ENCODE measurements at regions not wholly inside any gene's neighbourhood (a gene's known extent, or its start where the extent isn't known, plus 50 kb on each side); places are given as distances from the start of the nearest gene placed in this dataset.
A peak's percentile ranks its signal among the peaks of the same experiment; 100 is the strongest.

DNA sequence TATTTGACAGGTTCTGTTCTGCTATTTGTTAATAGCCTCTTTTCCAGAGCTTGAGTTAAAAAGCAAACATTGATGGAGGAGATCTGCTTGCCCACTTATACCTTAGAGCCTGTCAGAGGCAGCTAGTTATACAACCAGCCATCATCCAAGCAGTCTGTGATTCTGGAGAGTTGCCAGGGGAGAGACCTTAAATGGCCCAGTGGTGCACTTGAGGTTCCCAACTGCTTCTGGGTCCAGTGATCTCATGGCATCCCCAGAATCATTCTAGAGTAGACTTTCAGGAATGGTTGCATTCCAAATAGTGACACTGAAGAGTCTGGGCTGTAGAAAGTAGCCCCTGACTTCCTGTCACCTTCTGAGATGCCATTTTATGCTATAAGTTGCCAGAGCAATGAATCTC is 160.7 kb downstream of the FHIP1A start:
- H3K4me3 Mint-ChIP-seq, result no peak overlapping the region
- no peaks in the 10 kb centered on the region for H3K36me3 Mint-ChIP-seq
- Histone ChIP-seq H3K27me3 (ENCODE audit: insufficient read depth, low read length, poor library complexity, severe bottlenecking) (no peaks in the 10 kb centered on the region), H3K36me3 (ENCODE audit: insufficient read depth, low read length) (no peaks in the 10 kb centered on the region), H3K4me1 (ENCODE audit: insufficient read depth, low read length) (no peaks in the 10 kb centered on the region), H3K27ac (ENCODE audit: low read depth, low read length) (no peak overlapping the region), H3K4me3 (ENCODE audit: low read length) (no peak overlapping the region), H3K9me3 (ENCODE audit: low read length) (no peaks in the 10 kb centered on the region)
- ChIA-PET POLR2A (no interaction called here), CTCF (no interaction called here)
- H3K4me1 Mint-ChIP-seq, result no peaks in the 10 kb centered on the region
- no peak overlapping the region for H3K27ac Mint-ChIP-seq
- H3K9me3 Mint-ChIP-seq, result peaks cover 0 to 2% (median 0%) of the 10 kb centered on the region in 5 donors
- DNase-seq, result no peak
- peaks cover 12 to 34% of the 10 kb centered on the region in 2 donors for H3K27me3 Mint-ChIP-seq

DNA sequence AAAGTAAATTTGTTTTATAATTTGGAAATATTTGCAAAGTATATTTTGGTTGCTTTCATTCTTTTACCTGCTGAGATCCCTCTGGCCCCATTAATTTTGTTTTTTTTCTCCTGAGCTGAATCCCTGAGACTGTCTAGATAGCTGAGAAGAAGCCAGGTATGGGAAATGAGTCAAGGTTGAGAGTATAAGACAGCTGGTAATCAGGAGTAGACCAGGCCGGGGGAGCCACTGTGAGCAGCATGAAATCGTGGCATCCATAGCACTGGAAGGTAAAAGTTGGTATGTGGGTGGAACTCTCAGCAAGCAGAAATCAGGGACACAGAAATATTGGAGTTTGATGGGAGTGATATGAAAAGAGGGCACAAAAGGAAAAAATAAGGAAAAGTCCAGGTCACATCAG is 164.5 kb downstream of the FHIP1A start:
- Mint-ChIP-seq H3K27ac (peak overlapping the region in 2 of 8 donors; percentile 51 to 88), H3K36me3 (peaks cover 0 to 1% (median 0%) of the 10 kb centered on the region in 3 donors), H3K4me1 (no peaks in the 10 kb centered on the region), H3K9me3 (no peaks in the 10 kb centered on the region), H3K27me3 (peaks cover 5 to 15% of the 10 kb centered on the region in 2 donors), H3K4me3 (no peak overlapping the region)
- Histone ChIP-seq H3K27me3 (ENCODE audit: insufficient read depth, low read length, poor library complexity, severe bottlenecking) (no peaks in the 10 kb centered on the region), H3K9me3 (ENCODE audit: low read length) (no peaks in the 10 kb centered on the region), H3K4me1 (ENCODE audit: insufficient read depth, low read length) (no peaks in the 10 kb centered on the region), H3K36me3 (ENCODE audit: insufficient read depth, low read length) (no peaks in the 10 kb centered on the region), H3K27ac (ENCODE audit: low read depth, low read length) (no peak overlapping the region), H3K4me3 (ENCODE audit: low read length) (no peak overlapping the region)
- DNase-seq, result no peak
- POLR2A ChIA-PET, result no interaction called here
- CTCF ChIA-PET, result no interaction called here

DNA sequence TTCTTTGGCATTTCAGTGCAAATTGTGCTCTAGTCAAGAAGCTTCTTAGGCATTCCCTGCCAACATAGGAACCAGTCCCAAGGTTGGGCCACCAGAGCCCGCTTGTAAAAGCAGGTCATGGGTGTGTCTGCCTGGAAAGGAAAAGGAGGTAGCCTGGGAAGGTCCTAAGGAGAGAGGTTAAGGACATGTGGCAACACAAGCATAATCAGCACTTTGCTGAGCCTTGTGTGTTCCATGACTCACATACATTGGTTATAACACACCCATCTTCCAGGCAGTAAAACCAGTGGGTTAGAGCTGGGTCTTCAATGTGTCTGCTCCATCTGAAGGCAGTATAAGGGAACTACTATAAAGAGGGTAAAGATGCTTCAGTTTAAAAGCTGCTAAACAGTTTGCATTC is 165.0 kb downstream of the FHIP1A start:
- H3K4me3 ChIP-seq (ENCODE audit: low read length), result no peak overlapping the region
- no peaks in the 10 kb centered on the region for H3K4me1 ChIP-seq (ENCODE audit: insufficient read depth, low read length)
- no peaks in the 10 kb centered on the region for H3K36me3 ChIP-seq (ENCODE audit: insufficient read depth, low read length)
- POLR2A ChIA-PET, result no interaction called here
- no peak overlapping the region for H3K27ac Mint-ChIP-seq
- DNase-seq, result no peak
- peaks cover 0 to 1% (median 0%) of the 10 kb centered on the region in 3 donors for H3K36me3 Mint-ChIP-seq
- no peak overlapping the region for H3K27ac ChIP-seq (ENCODE audit: low read depth, low read length)
- peaks cover 1 to 10% of the 10 kb centered on the region in 2 donors for H3K27me3 Mint-ChIP-seq
- peaks cover 0 to 1% (median 0%) of the 10 kb centered on the region in 5 donors for H3K9me3 Mint-ChIP-seq
- no peak overlapping the region for H3K4me3 Mint-ChIP-seq
- CTCF ChIA-PET, result no interaction called here
- H3K27me3 ChIP-seq (ENCODE audit: insufficient read depth, low read length, poor library complexity, severe bottlenecking), result no peaks in the 10 kb centered on the region
- H3K4me1 Mint-ChIP-seq, result no peaks in the 10 kb centered on the region
- no peaks in the 10 kb centered on the region for H3K9me3 ChIP-seq (ENCODE audit: low read length)

DNA sequence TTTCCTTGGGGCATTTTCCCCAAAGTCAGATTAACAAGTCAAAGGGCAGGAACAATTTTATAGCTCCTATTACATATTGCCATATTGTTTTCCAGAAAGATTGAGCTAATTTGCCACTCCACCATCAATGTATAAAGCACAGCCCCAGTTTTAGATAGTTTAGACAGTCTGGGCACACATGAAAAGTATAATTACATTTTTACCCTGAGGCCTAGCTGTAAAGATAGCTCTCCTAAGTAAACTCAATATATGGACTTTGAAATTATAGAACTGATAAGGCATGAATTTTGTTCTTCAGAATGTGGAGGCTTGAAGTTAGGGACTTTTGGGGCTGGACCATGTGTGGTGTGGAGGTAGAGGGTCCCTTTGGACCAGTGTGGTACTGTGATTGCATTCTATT is 166.0 kb downstream of the FHIP1A start:
- Histone ChIP-seq H3K4me1 (ENCODE audit: insufficient read depth, low read length) (no peaks in the 10 kb centered on the region), H3K27me3 (ENCODE audit: insufficient read depth, low read length, poor library complexity, severe bottlenecking) (no peaks in the 10 kb centered on the region), H3K4me3 (ENCODE audit: low read length) (no peak overlapping the region), H3K36me3 (ENCODE audit: insufficient read depth, low read length) (no peaks in the 10 kb centered on the region), H3K27ac (ENCODE audit: low read depth, low read length) (no peak overlapping the region), H3K9me3 (ENCODE audit: low read length) (no peaks in the 10 kb centered on the region)
- Mint-ChIP-seq H3K4me3 (no peak overlapping the region), H3K27me3 (peaks cover 1 to 11% of the 10 kb centered on the region in 2 donors), H3K27ac (peak overlapping the region in 1 of 8 donors; percentile 89), H3K36me3 (peaks cover 0 to 1% (median 0%) of the 10 kb centered on the region in 3 donors), H3K4me1 (no peaks in the 10 kb centered on the region), H3K9me3 (peaks cover 0 to 2% (median 0%) of the 10 kb centered on the region in 5 donors)
- no peak for DNase-seq
- POLR2A ChIA-PET, result no interaction called here
- CTCF ChIA-PET, result no interaction called here

DNA sequence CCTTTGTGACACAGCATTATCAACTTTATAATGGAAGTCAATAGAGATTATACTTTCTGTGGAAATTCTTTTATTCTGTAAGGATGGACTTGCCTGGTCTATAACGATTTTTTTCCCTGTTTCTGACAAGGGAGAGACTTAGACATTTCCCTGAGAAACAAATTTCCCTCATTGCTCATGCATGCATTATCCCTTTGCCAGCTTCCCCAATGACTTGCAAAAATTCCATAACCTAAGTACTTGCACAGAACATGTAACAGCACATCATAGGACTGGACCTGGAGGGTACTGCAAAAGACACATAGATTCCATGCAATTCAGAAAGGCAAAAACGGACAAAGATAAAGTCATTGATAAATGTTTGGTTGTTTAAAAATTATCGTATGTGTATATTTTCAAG is 166.7 kb downstream of the FHIP1A start:
- Histone ChIP-seq H3K4me3 (ENCODE audit: low read length) (no peak overlapping the region), H3K4me1 (ENCODE audit: insufficient read depth, low read length) (no peaks in the 10 kb centered on the region), H3K36me3 (ENCODE audit: insufficient read depth, low read length) (no peaks in the 10 kb centered on the region), H3K27me3 (ENCODE audit: insufficient read depth, low read length, poor library complexity, severe bottlenecking) (no peaks in the 10 kb centered on the region), H3K27ac (ENCODE audit: low read depth, low read length) (no peak overlapping the region), H3K9me3 (ENCODE audit: low read length) (no peaks in the 10 kb centered on the region)
- Mint-ChIP-seq H3K4me3 (no peak overlapping the region), H3K27me3 (peaks cover 0 to 10% of the 10 kb centered on the region in 2 donors), H3K27ac (no peak overlapping the region), H3K4me1 (no peaks in the 10 kb centered on the region), H3K36me3 (peaks cover 0 to 1% (median 0%) of the 10 kb centered on the region in 3 donors), H3K9me3 (peaks cover 0 to 2% (median 0%) of the 10 kb centered on the region in 5 donors)
- POLR2A ChIA-PET, result no interaction called here
- CTCF ChIA-PET, result no interaction called here
- no peak for DNase-seq

DNA sequence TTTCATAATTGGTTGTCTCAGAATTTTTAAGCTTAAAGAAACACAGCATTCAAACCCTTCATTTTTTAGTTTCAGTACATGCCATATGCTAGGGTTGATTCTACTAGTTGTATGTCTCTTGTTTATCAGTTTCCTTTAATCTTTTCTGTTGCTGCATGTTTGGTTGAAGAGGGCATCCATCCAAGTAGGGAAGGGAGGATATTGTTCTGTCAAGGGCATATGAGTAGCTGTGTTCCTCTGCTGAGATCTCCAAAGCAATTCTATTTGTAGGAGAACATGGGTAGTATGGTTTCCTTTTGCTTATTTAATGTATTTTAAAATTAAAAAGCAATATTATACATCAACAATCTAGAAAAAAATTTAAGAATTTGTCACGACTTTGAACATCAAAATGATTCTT is 167.7 kb downstream of the FHIP1A start:
- CTCF ChIA-PET, result no interaction called here
- Histone ChIP-seq H3K4me1 (ENCODE audit: insufficient read depth, low read length) (no peaks in the 10 kb centered on the region), H3K27ac (ENCODE audit: low read depth, low read length) (no peak overlapping the region), H3K9me3 (ENCODE audit: low read length) (no peaks in the 10 kb centered on the region), H3K4me3 (ENCODE audit: low read length) (no peak overlapping the region), H3K27me3 (ENCODE audit: insufficient read depth, low read length, poor library complexity, severe bottlenecking) (no peaks in the 10 kb centered on the region), H3K36me3 (ENCODE audit: insufficient read depth, low read length) (no peaks in the 10 kb centered on the region)
- Mint-ChIP-seq H3K27ac (no peak overlapping the region), H3K27me3 (peaks cover 0 to 12% of the 10 kb centered on the region in 2 donors), H3K4me3 (no peak overlapping the region), H3K9me3 (peaks cover 0 to 2% (median 0%) of the 10 kb centered on the region in 5 donors), H3K36me3 (peaks cover 0 to 1% (median 0%) of the 10 kb centered on the region in 3 donors), H3K4me1 (no peaks in the 10 kb centered on the region)
- DNase-seq, result no peak
- POLR2A ChIA-PET, result no interaction called here

DNA sequence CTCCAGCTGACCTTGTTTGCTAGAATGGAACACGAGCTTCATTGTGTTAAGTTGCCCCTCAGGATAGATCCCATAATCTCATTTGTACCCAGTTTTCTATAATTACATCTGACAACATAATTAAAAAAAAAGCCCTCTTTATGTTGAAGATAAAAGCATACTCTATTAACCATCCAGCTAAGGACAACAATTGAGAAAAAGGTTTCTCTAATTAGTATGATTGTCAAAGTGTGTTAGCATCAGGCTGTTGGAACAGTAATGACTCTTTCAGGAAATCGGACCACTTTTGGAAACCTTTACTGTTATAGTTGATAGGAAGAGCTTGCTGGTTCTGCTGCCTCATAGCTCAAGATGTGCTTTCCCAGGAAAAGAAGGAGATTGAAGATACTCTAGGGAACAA is 172.6 kb downstream of the FHIP1A start:
- POLR2A ChIA-PET, result no interaction called here
- no peaks in the 10 kb centered on the region for H3K36me3 ChIP-seq (ENCODE audit: insufficient read depth, low read length)
- CTCF ChIA-PET, result no interaction called here
- H3K9me3 ChIP-seq (ENCODE audit: low read length), result no peaks in the 10 kb centered on the region
- Mint-ChIP-seq H3K27me3 (peaks cover 2 to 26% of the 10 kb centered on the region in 2 donors), H3K4me1 (no peaks in the 10 kb centered on the region), H3K4me3 (no peak overlapping the region), H3K9me3 (peaks cover 0 to 2% (median 0%) of the 10 kb centered on the region in 5 donors), H3K36me3 (peaks cover 0 to 1% (median 0%) of the 10 kb centered on the region in 3 donors), H3K27ac (no peak overlapping the region)
- H3K27me3 ChIP-seq (ENCODE audit: insufficient read depth, low read length, poor library complexity, severe bottlenecking), result no peaks in the 10 kb centered on the region
- no peaks in the 10 kb centered on the region for H3K4me1 ChIP-seq (ENCODE audit: insufficient read depth, low read length)
- H3K27ac ChIP-seq (ENCODE audit: low read depth, low read length), result no peak overlapping the region
- DNase-seq, result no peak
- no peak overlapping the region for H3K4me3 ChIP-seq (ENCODE audit: low read length)

DNA sequence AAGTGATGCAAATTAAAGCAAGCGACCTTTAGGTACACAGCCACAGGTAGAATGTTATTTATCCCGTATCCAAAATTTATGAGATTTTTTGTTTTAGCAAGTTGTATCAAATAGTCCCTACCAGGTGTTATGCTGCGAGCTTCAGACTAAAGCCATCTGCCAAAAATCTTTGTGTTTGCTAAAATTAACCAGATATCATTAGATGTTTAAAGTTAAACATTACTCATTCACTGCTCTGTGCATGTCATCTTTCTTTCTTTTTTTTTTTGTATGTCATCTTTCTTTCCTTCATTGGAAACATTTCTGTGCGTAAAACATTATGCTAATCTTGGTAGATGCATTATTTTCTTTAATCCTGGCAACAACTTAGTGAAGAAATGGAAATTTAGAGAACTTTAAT is 173.1 kb downstream of the FHIP1A start:
- Histone ChIP-seq H3K9me3 (ENCODE audit: low read length) (no peaks in the 10 kb centered on the region), H3K4me1 (ENCODE audit: insufficient read depth, low read length) (no peaks in the 10 kb centered on the region), H3K36me3 (ENCODE audit: insufficient read depth, low read length) (no peaks in the 10 kb centered on the region), H3K4me3 (ENCODE audit: low read length) (no peak overlapping the region), H3K27ac (ENCODE audit: low read depth, low read length) (no peak overlapping the region), H3K27me3 (ENCODE audit: insufficient read depth, low read length, poor library complexity, severe bottlenecking) (no peaks in the 10 kb centered on the region)
- ChIA-PET POLR2A (no interaction called here), CTCF (no interaction called here)
- no peak overlapping the region for H3K4me3 Mint-ChIP-seq
- H3K4me1 Mint-ChIP-seq, result no peaks in the 10 kb centered on the region
- peaks cover 0 to 2% (median 0%) of the 10 kb centered on the region in 5 donors for H3K9me3 Mint-ChIP-seq
- H3K36me3 Mint-ChIP-seq, result peaks cover 0 to 1% (median 0%) of the 10 kb centered on the region in 3 donors
- no peak overlapping the region for H3K27ac Mint-ChIP-seq
- no peak for DNase-seq
- peaks cover 2 to 26% of the 10 kb centered on the region in 2 donors for H3K27me3 Mint-ChIP-seq

Measured in CD8-positive, alpha-beta memory T cell (primary cell).